NCI-H2029 (cell line): ENCODE measurements at regions not wholly inside any gene's neighbourhood (a gene's known extent, or its start where the extent isn't known, plus 50 kb on each side); places are given as distances from the start of the nearest gene placed in this dataset.
"Not testable (repeated sequence)": the region's sequence is repeated elsewhere in the genome, so short reads cannot be mapped to it uniquely, and the experiment has no call there.

Experiments
- DNase-seq: peaks from one replicate; lab custom pipeline; 2025; lab: John Stamatoyannopoulos, UW

DNA sequence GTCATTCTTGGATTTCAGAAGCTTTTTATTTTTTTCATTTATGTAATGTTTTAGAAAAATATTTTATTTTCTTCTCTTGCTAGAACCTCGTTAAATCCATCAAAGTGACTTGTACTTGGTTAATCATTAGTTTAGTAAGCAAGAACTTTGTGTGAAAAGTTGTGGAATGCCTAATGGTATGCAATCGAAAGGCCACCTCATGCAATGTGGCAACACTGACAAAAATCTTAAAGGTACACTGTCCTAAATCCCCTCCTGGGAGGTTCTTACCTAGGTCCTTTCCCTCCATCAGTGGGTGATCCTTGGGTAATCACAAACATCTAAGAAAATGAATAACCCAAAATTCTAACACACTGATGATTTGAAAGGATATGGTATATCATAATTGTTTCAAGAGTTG, 304.2 kb downstream of the DNAH5 start:
- no peak for DNase-seq

DNA sequence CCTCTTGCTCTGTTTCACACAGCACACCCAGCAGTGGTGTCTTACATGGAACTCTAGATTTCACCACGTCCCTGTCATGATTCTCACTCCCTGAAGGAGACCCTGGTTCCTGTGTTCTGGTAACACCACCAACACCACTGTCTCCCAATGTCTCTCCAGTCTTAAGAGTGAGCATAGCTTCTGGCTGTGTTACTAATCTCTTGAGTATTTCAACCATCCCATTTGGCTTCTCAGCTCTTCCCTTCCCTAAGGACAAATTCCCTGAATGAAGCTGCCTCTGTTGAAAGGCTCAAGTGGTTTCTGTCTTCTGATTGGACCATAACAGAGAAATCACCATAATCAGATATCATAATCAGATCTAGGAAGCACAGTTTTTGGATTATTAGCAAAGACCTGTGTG, 311.8 kb downstream of the DNAH5 start:
- no peak for DNase-seq

DNA sequence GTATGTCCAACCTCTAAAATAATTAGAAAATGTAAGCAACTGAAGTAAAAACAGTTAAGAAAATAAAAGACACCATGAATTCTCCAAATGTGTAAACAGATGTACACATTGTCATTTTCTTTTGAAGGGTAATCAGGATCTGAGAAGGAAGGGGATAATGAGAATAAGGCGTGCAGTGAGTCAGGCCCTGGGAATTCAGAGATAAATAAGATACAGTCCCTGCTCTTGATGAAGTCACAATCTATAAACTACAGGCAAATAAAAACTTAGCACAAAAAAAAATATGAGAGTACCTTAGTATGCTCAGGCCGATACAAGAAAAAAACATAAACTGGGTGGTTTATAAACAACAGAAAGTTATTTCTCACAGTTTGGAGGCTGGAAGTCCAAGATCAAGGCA, 315.3 kb downstream of the DNAH5 start:
- no peak for DNase-seq

DNA sequence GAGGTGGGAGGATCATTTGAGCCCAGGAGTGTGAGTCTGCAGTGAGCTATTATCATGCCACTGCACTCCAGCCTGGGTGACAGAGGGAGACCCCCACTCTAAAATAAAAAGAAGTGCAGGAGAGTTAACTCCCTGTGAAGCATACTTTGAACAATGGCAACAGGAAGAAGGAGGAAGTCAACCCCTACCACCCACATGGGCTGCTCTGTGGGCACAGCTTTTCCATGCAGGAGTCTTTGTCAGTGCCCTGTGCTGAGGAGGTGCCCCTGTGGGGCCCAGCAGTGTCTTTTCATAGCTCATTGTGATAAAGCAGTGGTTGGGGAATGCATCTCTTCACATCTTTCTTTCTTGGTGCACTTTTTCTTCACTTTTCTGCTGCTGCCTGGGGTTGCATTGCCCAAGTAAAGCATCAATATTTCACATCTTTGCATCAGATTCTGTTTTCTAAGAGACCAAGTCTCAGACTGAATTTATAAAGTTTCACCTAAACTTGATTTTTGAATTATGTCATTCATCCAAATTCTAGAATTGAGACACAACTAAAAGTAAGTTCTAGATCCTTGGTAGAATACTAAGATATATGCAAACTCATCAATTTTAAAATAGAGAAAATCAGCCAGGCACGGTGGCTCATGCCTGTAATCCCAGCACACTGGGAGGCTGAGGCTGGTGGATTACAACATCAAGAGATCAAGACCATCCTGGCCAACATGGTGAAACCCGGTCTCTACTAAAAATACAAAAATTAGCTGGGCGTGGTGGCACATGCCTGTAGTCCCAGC, 316.6 kb downstream of the DNAH5 start:
- no peak for DNase-seq

DNA sequence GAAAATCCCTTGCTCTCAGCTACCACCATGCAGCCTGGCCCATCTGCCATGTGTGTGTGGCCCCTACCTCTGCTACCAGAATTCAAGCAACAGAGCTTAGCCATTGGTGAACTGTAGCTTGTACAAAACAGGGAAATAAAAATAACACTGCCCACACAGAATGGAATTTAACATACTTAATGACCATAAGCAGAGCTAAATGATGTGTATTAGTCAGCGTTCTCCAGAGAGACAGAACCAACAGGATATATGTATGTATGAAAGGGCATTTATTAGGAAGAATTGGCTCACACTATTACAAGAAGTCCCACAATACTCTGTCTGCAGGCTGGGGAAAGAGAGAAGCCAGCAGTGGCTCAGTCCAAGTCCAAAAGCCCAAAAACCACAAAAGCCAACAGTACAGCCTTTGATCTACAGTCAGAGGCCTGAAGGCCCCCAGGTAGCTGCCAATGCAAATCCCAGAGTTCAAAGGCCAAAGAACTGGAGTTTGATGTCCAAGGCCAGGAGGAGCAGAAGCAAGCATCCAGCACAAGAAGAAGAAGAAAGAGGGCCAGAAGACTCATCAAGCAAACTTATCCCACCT, 318.8 kb downstream of the DNAH5 start:
- DNase-seq = no peak

DNA sequence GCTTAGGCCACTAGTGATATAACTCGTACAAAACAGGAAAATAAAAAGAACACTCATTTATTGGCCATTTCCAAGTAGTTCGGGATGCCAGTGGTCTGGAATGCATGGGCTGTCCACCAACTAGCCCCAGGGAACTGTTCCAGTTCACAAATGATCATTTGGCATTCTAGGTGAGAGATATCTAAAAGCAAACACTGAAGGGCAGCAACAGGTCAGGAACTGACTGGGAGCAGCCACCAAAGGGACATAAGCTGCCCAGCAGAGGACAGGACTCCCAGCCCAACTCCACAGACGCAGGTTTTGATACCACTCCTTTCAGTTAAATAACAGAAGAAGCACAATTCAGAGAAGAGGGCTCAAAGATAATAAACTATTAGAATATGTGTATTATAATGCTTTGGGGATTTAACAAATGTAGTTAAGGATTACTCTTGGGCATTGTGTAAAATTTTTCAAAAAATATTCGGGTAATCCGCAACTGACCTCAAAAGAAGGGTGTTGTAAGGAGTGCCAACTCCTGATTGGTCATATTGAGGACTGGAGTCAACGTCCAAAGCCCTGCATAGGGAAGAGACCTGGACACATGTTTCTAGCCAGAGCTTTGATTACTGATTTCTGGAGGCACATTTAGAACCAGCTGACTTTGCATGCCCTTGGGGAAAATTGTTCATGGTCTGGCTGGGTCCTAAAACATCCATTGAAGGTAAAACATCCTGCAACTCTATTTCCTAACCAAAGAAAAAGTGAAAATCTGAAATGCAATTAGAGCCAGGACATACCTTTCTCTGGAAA, 320.0 kb downstream of the DNAH5 start:
- DNase-seq = no peak

DNA sequence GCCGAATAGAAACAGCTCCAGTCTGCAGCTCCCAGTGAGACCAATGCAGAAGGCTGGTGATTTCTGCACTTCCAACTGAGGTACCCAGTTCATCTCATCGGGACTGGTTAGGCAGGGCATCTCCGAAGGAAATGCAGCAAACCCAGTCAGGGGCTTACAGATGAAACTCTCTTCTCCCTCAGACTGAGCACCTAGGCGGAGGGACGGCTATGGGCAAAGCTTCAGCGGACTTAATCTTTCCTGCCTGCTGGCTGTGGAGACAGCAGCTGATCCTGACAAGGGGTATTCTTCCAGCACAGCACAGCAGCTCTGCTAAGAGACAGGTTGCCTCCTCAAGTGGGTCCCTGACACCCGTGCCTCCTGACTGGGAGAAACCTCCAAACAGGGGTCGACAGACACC, 330.9 kb downstream of the DNAH5 start:
- DNase-seq = no peak

DNA sequence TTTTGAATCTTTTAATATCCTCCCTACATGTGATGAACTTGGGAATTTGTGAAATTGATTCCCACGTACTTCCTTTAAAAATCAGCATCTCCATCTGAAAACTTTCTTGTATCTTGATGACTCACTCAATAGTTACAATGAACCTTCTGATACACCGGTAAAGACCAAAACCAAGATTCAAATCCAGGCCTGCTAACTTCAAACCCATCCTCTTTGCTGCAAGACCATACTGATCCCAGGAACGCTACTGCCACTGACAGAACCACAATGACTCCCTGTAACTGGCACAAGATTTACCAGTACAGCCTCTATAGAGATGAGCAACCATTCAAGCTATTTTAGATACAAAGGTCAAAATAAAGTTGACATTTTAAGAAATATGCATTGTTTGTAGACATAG, 332.9 kb downstream of the DNAH5 start:
- DNase-seq = no peak

DNA sequence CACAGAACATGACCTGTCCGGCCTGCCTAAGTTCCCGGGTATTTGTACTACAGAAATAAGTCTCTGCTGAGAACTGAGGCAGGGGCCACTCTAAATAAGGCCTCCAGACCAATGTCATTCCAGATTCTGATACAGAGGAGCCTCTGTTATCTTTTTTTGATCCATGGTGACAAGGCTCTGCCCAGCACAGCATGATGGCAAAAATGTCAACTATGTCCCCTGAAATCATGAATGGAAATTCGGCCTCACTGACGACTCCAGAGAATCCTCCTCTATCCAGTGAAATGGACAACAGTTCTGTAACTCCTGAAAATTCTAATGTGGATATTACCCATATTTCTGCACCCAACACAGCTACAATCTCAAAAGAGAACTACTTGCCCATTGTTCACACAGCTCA, 335.0 kb downstream of the DNAH5 start:
- DNase-seq = no peak

DNA sequence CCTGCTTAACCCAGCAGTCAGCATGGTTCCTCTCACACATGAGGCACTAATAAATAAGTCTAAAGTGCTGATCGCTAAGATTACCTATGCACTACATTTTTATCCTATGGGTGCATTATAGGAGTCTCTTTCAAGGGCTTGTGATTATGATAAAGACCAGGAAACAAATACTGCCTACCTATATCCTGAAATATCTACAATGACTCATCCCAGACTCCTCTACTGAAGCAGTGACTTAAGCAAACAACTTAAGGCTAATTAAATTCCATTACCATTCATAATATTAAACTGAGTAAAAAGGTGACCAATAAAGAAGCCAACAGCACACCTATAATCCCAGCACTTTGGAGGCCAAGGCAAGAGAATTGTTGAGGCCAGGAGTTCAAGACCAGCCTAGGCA, 338.4 kb downstream of the DNAH5 start:
- DNase-seq = no peak

DNA sequence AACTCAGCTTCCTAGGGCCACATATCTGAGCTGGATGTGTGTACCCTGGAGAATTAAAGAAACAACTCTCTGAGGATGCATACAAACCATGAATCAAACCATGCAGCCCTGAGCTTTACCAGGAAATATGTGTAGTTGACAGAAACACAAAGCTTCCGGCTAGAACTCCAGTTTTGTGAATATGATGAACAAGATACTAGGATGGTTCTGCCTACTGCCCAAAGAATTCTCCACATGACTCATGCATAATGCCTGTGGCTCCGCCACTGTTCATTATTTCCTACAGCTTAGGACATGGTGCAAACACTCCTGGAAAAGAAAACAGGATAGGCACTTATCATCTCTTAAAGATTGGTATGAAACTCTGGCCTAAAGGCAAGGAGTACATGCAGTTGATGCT, 343.4 kb downstream of the DNAH5 start:
- DNase-seq = no peak

DNA sequence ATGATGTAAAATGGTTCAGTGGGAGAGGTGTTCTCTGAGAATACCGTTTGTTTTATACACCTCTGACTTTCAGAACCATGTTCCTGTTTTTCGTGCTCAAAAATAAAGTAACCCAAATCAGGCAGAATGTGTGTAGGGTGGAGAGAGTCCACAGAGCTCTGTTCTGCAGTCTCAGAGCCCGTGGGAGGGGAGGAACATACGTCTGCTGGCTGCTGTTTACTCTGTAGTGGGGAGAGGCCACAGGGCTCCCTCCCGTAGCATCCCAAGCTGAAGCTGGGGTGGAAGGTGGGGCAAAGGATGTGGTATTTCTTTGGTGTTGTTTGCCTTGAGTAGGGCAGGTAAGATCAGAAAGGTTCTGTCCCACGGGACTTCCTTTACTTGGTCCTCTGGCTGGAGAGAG, 348.5 kb downstream of the DNAH5 start:
- no peak for DNase-seq

DNA sequence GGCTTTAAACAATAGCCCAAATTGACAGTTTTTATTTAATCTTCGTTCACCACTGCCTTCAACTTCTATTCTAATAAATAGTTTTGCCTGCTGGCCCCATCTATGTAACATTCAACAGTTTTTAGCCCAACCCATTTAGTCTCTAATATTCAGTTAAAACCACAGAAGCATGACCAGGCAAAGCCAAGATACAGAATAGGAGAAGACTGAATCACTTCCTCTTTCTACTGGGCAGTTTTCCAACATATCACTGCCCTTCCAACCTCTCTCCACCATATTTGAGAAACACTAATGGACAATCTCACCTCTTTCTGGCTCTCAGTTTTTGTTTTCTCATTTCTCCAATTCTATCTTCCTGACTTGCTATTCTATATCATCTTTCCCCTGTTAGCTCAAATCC, 352.9 kb downstream of the DNAH5 start:
- no peak for DNase-seq

DNA sequence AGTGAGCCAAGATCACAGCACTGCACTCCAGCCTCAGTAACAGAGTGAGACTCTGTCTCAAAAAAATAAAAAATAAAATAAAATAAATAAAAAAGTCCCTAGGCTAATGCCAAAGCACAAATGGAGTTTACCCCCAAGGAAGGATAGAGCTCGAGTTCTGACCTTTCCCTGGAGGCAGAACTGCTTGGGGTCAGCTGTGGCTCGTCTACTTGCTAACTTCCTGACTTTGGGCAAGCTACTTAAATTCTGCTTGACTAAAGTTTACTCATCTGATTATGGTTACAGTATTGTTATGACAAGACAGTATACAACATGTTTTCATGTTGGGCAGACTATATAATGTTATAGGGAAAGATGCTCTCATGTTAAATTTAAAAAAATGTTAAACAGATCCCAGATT, 359.2 kb downstream of the DNAH5 start:
- DNase-seq = no peak

DNA sequence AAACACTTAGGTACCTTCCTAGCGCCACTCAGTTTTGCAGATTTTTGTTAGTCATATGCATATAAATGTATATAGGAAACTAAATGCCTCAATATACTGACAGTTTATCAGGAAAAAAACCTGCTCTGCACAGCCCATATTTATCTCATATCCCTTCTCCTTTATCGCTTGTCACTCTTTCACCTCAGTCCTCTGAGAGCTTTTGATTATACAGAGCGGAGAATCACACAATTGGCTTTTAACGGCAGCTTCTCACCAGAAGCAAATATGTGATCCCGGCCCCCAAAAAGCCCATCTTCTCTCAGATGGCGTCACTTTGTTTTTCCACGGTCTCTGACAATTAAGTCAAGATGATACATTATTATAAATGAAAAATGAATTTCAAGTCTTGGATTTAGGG, 362.6 kb downstream of the DNAH5 start:
- no peak for DNase-seq

DNA sequence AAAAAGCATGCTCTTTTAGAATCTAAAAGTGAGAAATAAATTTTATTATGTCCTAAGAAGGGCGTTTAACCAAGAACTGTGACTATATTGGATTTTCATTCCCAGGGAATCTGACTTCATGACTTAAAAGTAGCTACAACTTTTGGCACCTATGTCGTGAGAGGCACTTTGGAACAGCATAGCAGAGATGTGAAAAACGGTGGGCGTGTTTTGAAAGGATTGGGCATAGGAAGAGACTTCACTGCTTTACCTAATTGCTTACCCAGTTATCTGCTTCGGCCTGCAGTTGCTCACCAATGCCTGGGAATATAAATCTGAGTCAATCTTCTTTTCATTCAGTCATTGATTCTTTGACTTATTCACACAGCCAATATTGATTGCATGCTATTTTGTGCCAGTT, 363.4 kb downstream of the DNAH5 start:
- DNase-seq = no peak

DNA sequence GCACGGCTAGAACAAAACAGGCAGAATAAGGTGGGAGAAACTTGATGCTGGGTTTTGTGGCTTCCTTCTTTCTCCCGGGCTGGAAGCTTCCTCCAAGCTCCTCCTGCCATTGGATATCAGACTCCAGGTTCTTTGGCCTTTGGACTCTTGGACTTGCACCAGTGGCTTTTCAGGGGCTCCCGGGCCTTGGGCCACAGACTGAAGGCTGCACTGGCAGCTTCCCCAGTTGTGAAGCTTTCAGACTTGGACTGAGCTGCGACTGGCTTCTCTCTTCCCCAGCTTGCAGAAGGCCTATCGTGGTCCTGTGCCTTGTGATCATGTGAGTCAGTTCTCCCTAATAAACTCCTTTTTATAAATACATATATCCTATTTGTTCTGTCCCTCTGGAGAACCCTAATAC, 364.4 kb downstream of the DNAH5 start:
- DNase-seq = no peak

DNA sequence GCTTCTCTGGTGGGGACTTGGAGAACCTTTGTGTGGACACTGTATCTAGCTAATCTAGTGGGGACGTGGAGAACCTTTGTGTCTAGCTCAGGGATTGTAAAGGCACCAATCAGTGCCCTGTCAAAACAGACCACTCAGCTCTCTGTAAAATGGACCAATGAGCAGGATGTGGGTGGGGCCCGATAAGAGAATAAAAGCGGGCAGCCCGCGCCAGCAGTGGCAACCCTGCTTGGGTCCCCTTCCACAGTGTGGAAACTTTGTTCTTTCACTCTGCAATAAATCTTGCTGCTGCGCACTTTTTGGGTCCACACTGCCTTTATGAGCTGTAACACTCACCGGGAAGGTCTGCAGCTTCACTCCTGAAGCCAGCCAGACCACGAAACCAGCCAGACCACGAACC, 365.4 kb downstream of the DNAH5 start:
- DNase-seq = not testable (repeated sequence)

DNA sequence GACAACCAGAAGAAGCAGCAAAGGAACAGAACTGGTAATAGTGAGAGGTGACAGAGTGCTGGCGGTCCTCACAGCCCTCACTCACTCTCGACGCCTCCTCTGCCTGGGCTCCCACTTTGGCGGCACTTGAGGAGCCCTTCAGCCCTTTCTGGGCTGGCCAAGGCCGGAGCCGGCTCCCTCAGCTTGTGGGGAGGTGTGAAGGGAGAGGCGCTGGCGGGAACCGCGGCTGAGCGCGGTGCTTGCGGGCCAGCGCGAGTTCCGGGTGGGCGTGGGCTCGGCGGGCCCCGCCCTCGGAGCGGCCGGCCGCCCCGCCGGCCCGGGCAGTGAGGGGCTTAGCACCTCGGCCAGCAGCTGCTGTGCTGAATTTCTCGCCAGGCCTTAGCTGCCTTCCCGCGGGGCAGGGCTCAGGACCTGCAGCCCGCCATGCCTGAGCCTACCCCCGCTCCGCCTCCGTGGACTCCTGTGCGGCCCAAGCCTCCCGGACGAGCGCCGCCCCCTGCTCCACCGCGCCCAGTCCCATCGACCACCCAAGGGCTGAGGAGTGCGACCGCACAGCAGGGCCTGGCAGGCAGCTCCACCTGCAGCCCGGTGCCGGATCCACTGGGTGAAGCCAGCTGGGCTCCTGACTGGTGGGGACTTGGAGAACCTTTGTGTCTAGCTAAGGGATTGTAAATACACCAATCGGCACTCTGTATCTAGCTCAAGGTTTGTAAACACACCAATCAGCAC, 366.0 kb downstream of the DNAH5 start:
- not testable (repeated sequence) for DNase-seq

DNA sequence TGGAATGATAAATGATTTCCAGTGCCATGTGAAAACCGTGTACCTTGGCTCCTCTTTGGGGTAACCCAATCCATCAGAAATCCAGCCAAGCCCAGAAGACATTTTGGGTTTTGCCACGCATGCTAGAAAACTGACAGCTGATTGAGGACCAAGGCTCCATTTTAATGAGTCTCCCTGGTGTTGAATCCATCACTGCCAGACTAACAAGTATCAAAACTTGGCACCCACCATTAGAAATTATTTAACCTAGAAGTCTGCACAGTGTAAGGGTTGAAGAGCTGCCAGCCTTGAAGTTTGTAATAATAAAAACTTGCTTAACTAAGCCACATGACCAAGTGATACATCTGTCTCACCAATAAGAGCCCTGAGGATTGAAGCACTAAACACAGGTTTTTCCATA, 369.9 kb downstream of the DNAH5 start:
- DNase-seq = no peak

DNA sequence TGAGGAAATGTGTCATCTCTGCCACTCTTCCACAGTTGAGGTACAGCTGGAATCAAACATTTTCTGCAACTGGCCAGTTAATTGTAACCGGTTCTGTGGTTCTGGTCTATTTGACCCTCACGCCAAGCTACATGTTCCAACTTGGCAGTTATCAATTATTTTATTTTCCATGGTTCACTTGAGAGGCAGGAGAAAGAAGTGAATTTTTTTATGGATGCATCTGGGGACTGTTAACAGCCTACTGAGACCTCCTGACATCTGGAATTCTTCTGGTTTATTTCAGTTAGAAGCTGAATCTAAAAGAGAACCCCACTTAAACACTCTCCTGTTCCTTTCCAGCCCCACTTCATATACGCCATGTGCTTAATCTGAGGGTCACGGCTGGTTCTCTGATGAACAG, 372.3 kb downstream of the DNAH5 start:
- no peak for DNase-seq

DNA sequence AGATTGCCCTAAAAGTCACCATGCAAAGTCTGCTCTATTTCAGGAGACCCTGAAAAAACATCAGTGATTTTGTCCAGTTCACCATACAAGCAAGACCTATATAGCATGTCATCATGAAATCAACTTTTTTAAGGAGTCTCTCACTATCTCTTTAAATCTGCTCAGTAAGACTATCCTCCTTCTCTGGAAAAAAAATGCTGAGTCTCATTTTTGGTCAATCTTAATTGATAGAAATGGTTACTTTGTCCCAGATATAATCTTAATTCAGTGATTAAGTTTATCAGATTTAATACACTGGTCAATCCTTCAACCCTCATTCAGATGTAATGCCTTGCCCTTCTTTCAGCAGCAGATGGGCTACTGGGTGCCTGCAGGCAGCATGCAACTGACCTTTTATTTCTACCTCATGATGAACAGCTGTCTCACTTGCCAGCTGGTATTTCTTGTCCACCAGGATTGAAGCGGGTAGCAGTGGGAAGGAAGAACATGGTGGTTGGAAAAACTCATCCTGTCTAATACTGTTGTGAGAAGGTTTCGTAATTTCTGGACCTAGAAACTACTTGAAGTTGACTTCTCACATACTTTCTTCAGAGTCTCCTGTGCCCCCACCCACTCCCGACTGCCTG, 375.3 kb downstream of the DNAH5 start:
- no peak for DNase-seq
